Heart left ventricle (tissue), 13 donors: ENCODE measurements at regions not wholly inside any gene's neighbourhood (a gene's known extent, or its start where the extent isn't known, plus 50 kb on each side); places are given as distances from the start of the nearest gene placed in this dataset.

Experiments
- POLR2A ChIP-seq, 2 donors: fragments of 450-650 bp; IDR thresholded peaks; one replicate each; pipeline ENCODE4 v1.6.1; 2017; ENCODE audit warnings: antibody characterized with exemption in 2 of 2, mild to moderate bottlenecking in 2 of 2, moderate library complexity in 2 of 2
- TF ChIP-seq, protein P1 (sequence below), 12 donors: fragments of 200-600 bp; sonication (generic) in 4 of 12; IDR thresholded peaks; one replicate each; pipeline versions ENCODE4 v1.5.0 to v1.8.0; 2018 to 2022; ENCODE audit warnings: antibody characterized with exemption in 12 of 12, mild to moderate bottlenecking in 5 of 12
- donor health status: ischemic (EF 13 %, LVEDD 7.1; RV severe dilation, severe dysfunction).
- donor health status: DM: no; HTN: yes; CAD: no.
- donor health status: DM: no; HTN: no; CAD: no.
- donor health status: ischemic (EF 25% LVEDD 6.9; RV normal size, moderate dysfunction).
- donor health status: ischemic (EF 25% LVEDD 5.7; RV mildly dilated, moderate dysfunction).
- donor health status: ischemic (EF 35%, LVEDD 5.7; RV mildly dilated, moderate dysfunction).
- donor health status: nonischemic (EF 11% LVEDD 7.7; RV severe dilation, severe dysfunction).
- donor health status: DM: yes; HTN: yes; CAD: no.
- donor health status: PGD.
- donor health status: ischemic (EF 29% LVEDD 5.4; RV normal size, mild dysfunction).
- donor health status: nonischemic (EF 23%, LVEDD 6.1; RV moderate dilation, normal function).

DNA sequence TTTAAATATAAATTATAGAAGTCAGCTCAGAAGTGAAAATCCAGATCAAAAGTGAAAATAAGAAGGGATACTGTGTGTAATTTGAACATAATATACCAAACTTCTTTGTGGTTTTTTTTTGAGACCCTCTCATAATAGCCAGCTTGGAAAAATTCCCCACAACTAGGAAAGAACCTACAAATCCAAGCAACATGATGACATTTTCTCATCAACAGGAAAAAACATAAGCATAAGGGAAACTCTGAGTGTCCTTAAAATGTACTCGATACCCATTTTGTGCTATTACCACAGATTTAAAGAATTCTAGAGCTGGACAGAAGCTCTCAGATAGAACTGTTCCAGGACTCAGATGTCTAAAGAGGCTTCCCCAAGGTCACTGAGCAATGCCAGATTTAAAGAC is 214.8 kb upstream of the KLF14 start:
- TF ChIP-seq POLR2A (IDR thresholded peaks at IDR 0.05): no peak
- TF ChIP-seq, protein P1, sequence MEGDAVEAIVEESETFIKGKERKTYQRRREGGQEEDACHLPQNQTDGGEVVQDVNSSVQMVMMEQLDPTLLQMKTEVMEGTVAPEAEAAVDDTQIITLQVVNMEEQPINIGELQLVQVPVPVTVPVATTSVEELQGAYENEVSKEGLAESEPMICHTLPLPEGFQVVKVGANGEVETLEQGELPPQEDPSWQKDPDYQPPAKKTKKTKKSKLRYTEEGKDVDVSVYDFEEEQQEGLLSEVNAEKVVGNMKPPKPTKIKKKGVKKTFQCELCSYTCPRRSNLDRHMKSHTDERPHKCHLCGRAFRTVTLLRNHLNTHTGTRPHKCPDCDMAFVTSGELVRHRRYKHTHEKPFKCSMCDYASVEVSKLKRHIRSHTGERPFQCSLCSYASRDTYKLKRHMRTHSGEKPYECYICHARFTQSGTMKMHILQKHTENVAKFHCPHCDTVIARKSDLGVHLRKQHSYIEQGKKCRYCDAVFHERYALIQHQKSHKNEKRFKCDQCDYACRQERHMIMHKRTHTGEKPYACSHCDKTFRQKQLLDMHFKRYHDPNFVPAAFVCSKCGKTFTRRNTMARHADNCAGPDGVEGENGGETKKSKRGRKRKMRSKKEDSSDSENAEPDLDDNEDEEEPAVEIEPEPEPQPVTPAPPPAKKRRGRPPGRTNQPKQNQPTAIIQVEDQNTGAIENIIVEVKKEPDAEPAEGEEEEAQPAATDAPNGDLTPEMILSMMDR (IDR thresholded peaks at IDR 0.05): no peak
